Hematopoietic multipotent progenitor cell treated with erythropoietin and hydrocortisone succinate and interleukin-3 and kit ligand, for 4 days (in vitro differentiated cells): ENCODE measurements at regions not wholly inside any gene's neighbourhood (a gene's known extent, or its start where the extent isn't known, plus 50 kb on each side); places are given as distances from the start of the nearest gene placed in this dataset.

Source experiments
- DNase-seq: peaks from one replicate; pipeline ENCODE4 v3.0.0-alpha.2; 2015

DNA sequence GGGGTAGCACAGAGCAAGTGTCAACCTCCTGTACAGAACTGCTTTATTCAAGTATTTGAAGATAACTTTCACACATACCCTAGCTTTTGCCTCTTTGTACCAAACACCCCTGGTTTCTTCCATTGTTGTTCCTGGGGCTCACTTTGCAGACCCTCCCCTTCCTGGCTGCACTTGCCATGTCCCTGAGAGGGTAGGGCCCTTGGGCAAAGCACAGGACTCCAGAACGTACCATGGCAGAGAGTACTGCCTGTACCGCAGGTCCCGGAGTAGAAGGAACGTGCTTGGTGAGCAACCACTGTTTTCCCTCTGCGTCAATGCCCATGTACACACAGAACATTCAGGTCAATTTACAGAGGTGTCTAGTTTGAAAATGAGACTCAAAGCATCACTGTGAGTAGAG lies 290.4 kb downstream of the EN1 start:
- no peak for DNase-seq

- no peak for DNase-seq
These were observed 292.8 kb downstream of the EN1 start for GRCh38 chr2:118554616-118555015.

DNA sequence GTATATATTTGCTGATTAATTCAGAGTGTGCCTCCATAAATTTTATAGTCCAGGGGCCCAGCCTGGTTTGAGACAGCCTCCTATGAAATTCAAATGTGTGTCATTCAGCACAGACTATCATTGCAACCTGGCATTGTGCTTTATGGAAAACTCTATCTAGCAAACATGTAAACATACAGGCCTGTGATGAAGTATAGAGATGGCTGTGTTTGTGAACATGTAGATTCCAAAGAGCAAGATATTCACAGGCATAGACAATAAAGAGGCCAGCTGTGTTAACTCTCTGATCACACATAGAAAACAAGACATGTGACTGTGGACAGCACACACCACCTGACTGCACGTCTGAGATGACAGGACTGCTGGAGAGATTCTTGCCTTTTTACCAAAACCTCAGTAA lies 297.9 kb downstream of the EN1 start:
- DNase-seq = no peak

GRCh38 chr2:118548880-118549488 lies 298.5 kb downstream of the EN1 start:
- DNase-seq = no peak

- DNase-seq = peak; percentile 41
These were observed 308.2 kb downstream of the EN1 start for GRCh38 chr2:118539290-118539689.

- no peak for DNase-seq
These were observed 311.1 kb downstream of the EN1 start for GRCh38 chr2:118536306-118536705.

DNA sequence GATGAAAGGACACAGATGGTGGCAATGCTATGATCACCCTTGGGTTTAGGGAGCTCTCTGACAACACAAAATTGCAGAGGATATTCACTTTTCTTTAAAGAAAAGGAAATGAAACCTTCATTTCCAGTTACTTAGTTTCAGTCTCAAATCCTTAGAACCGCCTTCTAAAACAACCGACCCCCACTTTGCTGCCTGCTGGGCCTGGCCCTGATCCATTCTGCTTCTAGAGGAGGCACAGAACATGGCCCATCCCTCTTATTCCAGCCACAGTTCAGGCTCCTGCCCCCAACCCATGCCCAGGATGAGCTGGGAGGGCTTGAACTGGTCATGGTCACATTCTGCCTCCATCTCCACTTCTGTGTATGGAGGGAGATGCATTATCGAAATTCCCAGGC lies 311.6 kb downstream of the EN1 start:
- no peak for DNase-seq

DNA sequence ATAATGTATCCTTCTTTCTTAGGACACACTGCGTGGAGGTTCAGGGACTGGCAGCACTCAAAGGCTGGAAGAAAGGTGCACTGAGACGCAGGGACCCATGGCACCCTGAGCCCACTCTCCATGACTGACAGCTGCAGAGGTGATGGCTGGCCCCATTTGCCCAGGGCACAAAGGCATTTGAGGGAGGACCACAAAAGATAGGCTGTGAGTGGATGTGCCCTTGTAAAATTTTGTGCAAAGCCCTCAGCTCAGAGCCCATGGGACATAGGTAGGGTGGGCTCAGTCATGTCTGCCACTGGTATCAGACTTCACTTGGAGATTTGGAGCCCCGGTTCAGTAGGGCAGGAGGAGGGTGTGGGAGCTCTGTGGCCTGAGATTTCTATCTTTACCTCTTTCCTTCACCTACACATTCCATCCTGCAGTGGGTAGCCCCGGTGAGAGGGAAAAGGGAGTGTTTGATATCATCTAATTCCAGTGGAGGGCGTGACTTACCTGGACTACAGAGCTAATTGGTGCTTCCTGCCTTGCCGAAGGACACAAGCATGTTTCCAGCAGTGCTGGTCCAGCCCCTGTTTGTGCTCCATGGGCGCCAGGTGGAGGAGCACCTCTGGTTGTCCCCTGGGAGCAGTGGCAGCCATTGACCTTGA lies 312.2 kb downstream of the EN1 start:
- DNase-seq = no peak

GRCh38 chr2:118530976-118531375 lies 316.5 kb downstream of the EN1 start:
- DNase-seq = no peak

- no peak for DNase-seq
These were observed 317.4 kb downstream of the EN1 start for GRCh38 chr2:118529908-118530599.

GRCh38 chr2:118527571-118527970 lies 319.9 kb downstream of the EN1 start:
- no peak for DNase-seq

DNA sequence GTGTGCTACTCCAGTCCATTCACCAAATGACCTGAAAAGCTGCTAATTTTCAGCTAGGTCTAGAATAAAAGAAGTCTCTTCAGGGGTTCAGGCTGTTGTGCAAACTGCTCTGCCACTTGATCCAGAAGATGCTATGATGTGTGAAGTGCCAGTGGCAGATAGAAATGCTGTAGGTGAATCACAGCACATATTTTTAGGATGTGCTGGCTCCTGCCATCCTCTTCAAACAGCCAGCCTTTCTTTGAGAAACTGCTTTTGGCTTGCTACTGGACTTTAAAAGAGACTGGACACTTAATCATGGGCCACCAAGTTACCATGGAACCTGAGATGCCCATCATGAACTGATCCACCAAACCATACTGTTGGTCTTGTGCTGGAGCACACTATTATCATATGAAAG lies 322.1 kb downstream of the EN1 start:
- DNase-seq = no peak

DNA sequence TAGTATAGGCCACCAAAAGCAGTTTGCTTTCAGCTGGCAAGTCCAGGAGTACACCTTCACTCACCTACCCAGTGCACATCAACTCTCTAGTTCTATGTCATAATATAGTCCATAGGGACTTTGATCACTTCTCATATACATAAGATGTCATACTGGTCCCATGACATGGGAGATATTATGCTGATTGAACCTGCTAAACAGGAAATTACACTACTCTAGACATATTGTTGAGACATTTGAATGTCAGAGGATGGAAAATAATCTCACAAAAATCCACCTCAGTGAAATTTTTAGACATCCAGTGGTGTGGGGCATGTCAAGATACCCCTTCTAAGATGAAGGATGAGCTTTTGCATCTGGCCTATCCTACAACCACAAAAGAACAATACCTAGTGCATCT lies 322.5 kb downstream of the EN1 start:
- no peak for DNase-seq

GRCh38 chr2:118523761-118524160 lies 323.7 kb downstream of the EN1 start:
- no peak for DNase-seq

- DNase-seq = no peak
These were observed 325.5 kb downstream of the EN1 start for GRCh38 chr2:118521960-118522359.

GRCh38 chr2:118521272-118521671 lies 326.2 kb downstream of the EN1 start:
- no peak for DNase-seq

DNA sequence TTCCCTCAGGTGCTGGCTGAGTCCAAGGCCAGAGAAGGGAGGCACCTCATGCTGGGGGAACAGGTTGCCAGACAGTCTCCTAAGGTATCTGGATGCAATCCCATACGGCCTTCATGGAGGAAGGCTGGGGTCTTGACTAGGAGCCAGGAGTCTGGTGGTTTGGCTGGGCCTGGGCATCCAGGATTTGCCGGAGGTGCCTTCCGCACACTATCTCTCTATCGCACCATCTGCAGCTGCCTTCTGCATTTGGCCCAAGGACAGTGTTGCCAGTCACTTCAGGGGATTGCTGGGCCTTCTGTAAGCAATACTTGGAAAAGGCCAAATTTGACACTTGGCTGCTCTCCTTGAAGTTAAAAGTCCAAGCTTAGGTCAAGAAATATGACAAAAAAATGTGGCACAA lies 327.2 kb downstream of the EN1 start:
- DNase-seq = no peak

GRCh38 chr2:118519511-118519910 lies 327.9 kb downstream of the EN1 start:
- DNase-seq = no peak

GRCh38 chr2:118510807-118511206 lies 336.6 kb downstream of the EN1 start:
- no peak for DNase-seq

GRCh38 chr2:118509319-118510004 lies 338.0 kb downstream of the EN1 start:
- DNase-seq = no peak

DNA sequence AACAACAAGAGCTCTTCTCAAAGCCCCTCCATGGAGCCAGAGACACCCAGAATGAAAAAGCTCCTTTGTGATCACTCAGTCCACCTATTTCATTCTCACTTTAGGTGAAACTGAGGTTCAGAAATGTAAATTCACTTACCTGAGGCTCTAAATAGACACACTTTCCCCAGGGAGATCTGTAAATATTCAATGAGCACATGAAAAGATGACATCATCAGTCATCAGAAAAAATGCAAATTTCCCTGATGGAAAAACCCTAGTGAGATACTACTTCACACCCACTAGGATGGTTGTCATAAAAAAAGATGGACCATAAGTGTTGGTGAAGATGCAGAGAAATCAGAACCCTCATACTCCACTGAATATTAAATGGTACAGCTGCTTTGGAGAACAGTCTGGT lies 339.2 kb downstream of the EN1 start:
- no peak for DNase-seq

DNA sequence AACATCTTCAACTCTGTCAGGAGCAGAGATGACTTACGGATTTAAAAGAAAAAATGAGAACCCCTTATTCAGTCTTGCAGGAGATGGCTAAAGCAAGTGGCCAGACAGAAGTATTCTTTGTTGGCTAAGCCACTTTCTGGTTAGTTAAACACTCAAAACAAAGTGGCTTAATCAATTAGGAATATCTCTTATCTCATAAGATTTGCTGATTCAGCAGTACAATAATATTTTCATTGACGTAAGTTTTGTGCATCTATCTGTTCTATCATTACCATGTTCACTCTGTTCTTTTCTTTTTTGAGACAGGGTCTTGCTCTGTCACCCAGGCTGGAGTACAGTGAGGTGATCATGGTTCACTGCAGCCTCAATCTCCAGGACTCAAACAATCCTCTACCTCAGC lies 342.0 kb downstream of the EN1 start:
- no peak for DNase-seq

GRCh38 chr2:118502106-118502505 lies 345.3 kb downstream of the EN1 start:
- DNase-seq = no peak

GRCh38 chr2:118498943-118499342 lies 348.5 kb downstream of the EN1 start:
- no peak for DNase-seq
